Mesenchymal stem cell (in vitro differentiated cells and primary cell): ENCODE measurements at regions not wholly inside any gene's neighbourhood (a gene's known extent, or its start where the extent isn't known, plus 50 kb on each side); places are given as distances from the start of the nearest gene placed in this dataset.

Experiments used
- DNase-seq: peaks from one replicate; pipeline ENCODE4 v3.0.0-alpha.2; 2013
- H2AFZ ChIP-seq: one replicate; pipeline ENCODE4 v1.6.1; 2013; ENCODE audit warnings: low read depth, mild to moderate bottlenecking, control low read depth, inconsistent platforms, low read length, moderate library complexity
- H2AK5ac ChIP-seq: 2 replicates; pipeline ENCODE4 v1.6.1; 2013; ENCODE audit warnings: low read length, moderate library complexity, mild to moderate bottlenecking, inconsistent platforms; ENCODE audit not compliant: severe bottlenecking
- H2BK120ac ChIP-seq: one replicate; pipeline ENCODE4 v1.6.1; 2013; ENCODE audit warnings: low read depth, mild to moderate bottlenecking, inconsistent platforms, low read length, moderate library complexity
- H2BK12ac ChIP-seq, 2 experiments: one replicate each; pipeline ENCODE4 v1.6.1; 2013; ENCODE audit warnings: inconsistent platforms in 2 of 2, low read length in 2 of 2, mild to moderate bottlenecking in 2 of 2, moderate library complexity in 2 of 2, control low read depth in 1 of 2
- H2BK15ac ChIP-seq: one replicate; pipeline ENCODE4 v1.6.1; 2013; ENCODE audit warnings: mild to moderate bottlenecking, low read depth, inconsistent platforms; ENCODE audit not compliant: poor library complexity, severe bottlenecking
- H2BK5ac ChIP-seq: 2 replicates; pipeline ENCODE4 v1.6.1; 2013; ENCODE audit warnings: low read depth, mild to moderate bottlenecking, low read length, control low read depth, inconsistent platforms; ENCODE audit not compliant: poor library complexity, severe bottlenecking
- H3K14ac ChIP-seq, 2 experiments: one replicate each; pipeline ENCODE4 v1.6.1; 2013; ENCODE audit warnings: inconsistent platforms in 2 of 2, low read length in 2 of 2, control low read depth in 1 of 2, mild to moderate bottlenecking in 1 of 2, moderate library complexity in 1 of 2
- H3K18ac ChIP-seq, 2 experiments: one replicate each; pipeline ENCODE4 v1.6.1; 2013; ENCODE audit warnings: inconsistent platforms in 2 of 2, low read length in 2 of 2, control low read depth in 1 of 2, low read depth in 1 of 2, mild to moderate bottlenecking in 1 of 2
- H3K23ac ChIP-seq, 2 experiments: one replicate each; pipeline ENCODE4 v1.6.1; 2013; ENCODE audit warnings: inconsistent platforms in 2 of 2, low read length in 2 of 2, mild to moderate bottlenecking in 2 of 2, moderate library complexity in 2 of 2, control low read depth in 1 of 2
- H3K27ac ChIP-seq: 2 replicates; pipeline ENCODE4 v1.5.1; 2013; ENCODE audit warnings: mild to moderate bottlenecking, moderate library complexity, low read length, control low read depth, inconsistent platforms; ENCODE audit not compliant: poor library complexity, severe bottlenecking
- H3K27me3 ChIP-seq, 2 experiments: 2 replicates each; pipeline versions ENCODE4 v1.6.1 to v1.7.0; 2013; ENCODE audit warnings: low read length in 2 of 2, mild to moderate bottlenecking in 2 of 2, moderate library complexity in 2 of 2, control low read depth in 1 of 2, inconsistent platforms in 1 of 2; ENCODE audit not compliant: control insufficient read depth in 1 of 2, insufficient read depth in 1 of 2
- H3K36me3 ChIP-seq, 2 experiments: 2 replicates each; pipeline versions ENCODE4 v1.6.1 to v1.7.0; 2013; ENCODE audit warnings: low read length in 2 of 2, control low read depth in 1 of 2, inconsistent platforms in 1 of 2, low read depth in 1 of 2, mild to moderate bottlenecking in 1 of 2; ENCODE audit not compliant: insufficient read depth in 2 of 2, control insufficient read depth in 1 of 2
- H3K4ac ChIP-seq, 2 experiments: one replicate each; pipeline ENCODE4 v1.6.1; 2013; ENCODE audit warnings: inconsistent platforms in 2 of 2, low read length in 2 of 2, mild to moderate bottlenecking in 2 of 2, moderate library complexity in 2 of 2, control low read depth in 1 of 2, low read depth in 1 of 2
- H3K4me1 ChIP-seq: 2 replicates; pipeline ENCODE4 v1.6.1; 2013; ENCODE audit warnings: low read depth, low read length, control low read depth; ENCODE audit not compliant: control insufficient read depth, insufficient read depth
- H3K4me2 ChIP-seq: 2 replicates; pipeline ENCODE4 v1.6.1; 2013; ENCODE audit warnings: low read length, mild to moderate bottlenecking, inconsistent platforms; ENCODE audit not compliant: poor library complexity, severe bottlenecking
- H3K4me3 ChIP-seq, 2 experiments: 2 replicates each; pipeline versions ENCODE4 v1.5.1 to v1.7.0; 2013; ENCODE audit warnings: low read length in 2 of 2, mild to moderate bottlenecking in 2 of 2, control low read depth in 1 of 2, low read depth in 1 of 2; ENCODE audit not compliant: insufficient read depth in 1 of 2
- H3K79me1 ChIP-seq: replicated peaks from 2 replicates; pipeline ENCODE4 v1.6.1; 2013; ENCODE audit warnings: mild to moderate bottlenecking, control low read depth, low read length, inconsistent platforms; ENCODE audit not compliant: poor library complexity, severe bottlenecking
- H3K9ac ChIP-seq: 2 replicates; pipeline ENCODE4 v1.7.0; 2013; ENCODE audit warnings: mild to moderate bottlenecking, low read length, moderate library complexity
- H3K9me3 ChIP-seq: 2 replicates; pipeline ENCODE4 v1.7.0; 2013; ENCODE audit warnings: mild to moderate bottlenecking, low read length; ENCODE audit not compliant: control insufficient read depth
- H4K8ac ChIP-seq: one replicate; pipeline ENCODE4 v1.6.1; 2013; ENCODE audit warnings: inconsistent platforms, mild to moderate bottlenecking, low read length, moderate library complexity
- H4K91ac ChIP-seq: one replicate; pipeline ENCODE4 v1.6.1; 2013; ENCODE audit warnings: mild to moderate bottlenecking, low read length, inconsistent platforms
- WGBS: methylation state at CpG from one replicate; pipeline ENCODE4 v1.1.7; 2013; ENCODE audit warnings: mixed read lengths; 5-methylcytosine and 5-hydroxymethylcytosine counted together

- Histone ChIP-seq H4K8ac (no peak overlapping the region), H3K18ac (no peak overlapping the region), H3K4me1 (peaks cover 1% of the 10 kb centered on the region), H3K79me1 (no peaks in the 10 kb centered on the region), H2BK5ac (no peak overlapping the region), H3K27me3 (no peaks in the 10 kb centered on the region), H3K23ac (no peak overlapping the region), H2AK5ac (no peak overlapping the region), H3K27ac (no peak overlapping the region), H2BK15ac (no peak overlapping the region), H3K4me2 (no peak overlapping the region), H3K14ac (no peak overlapping the region), H3K9me3 (no peaks in the 10 kb centered on the region), H2BK120ac (no peak overlapping the region), H3K36me3 (no peaks in the 10 kb centered on the region), H2BK12ac (no peak overlapping the region), H3K4me3 (no peak overlapping the region), H3K9ac (no peak overlapping the region), H4K91ac (no peak overlapping the region), H3K4ac (no peak overlapping the region), H2AFZ (no peak overlapping the region)
- DNase-seq = no peak
- WGBS = 38% methylated on average over 27 of the region's 29 CpGs
Measured at GRCh38 chr22:48340727-48341709, 1486.7 kb downstream of the BRD1 start.

GRCh38 chr22:48340191-48340590 is 1487.5 kb downstream of the BRD1 start:
- 81% methylated on average over 10 of the region's 10 CpGs for whole genome bisulfite sequencing
- no peak overlapping the region for H2BK120ac ChIP-seq

GRCh38 chr22:48338793-48339705 is 1488.6 kb downstream of the BRD1 start:
- Histone ChIP-seq H3K9me3 (no peaks in the 10 kb centered on the region), H2AFZ (no peak overlapping the region), H3K4me3 (peak overlapping the region in 1 of 2 experiments; percentile 26), H3K14ac (no peak overlapping the region), H2BK120ac (no peak overlapping the region), H2AK5ac (no peak overlapping the region), H3K27ac (no peak overlapping the region), H3K36me3 (no peaks in the 10 kb centered on the region), H2BK5ac (no peak overlapping the region), H3K23ac (no peak overlapping the region), H3K4ac (no peak overlapping the region), H4K8ac (no peak overlapping the region), H3K9ac (no peak overlapping the region), H4K91ac (no peak overlapping the region), H2BK15ac (no peak overlapping the region), H3K27me3 (no peaks in the 10 kb centered on the region), H3K18ac (no peak overlapping the region), H3K4me2 (no peak overlapping the region), H3K79me1 (no peaks in the 10 kb centered on the region), H2BK12ac (no peak overlapping the region), H3K4me1 (peaks cover 1% of the 10 kb centered on the region)
- WGBS = 78% methylated on average over 13 of the region's 20 CpGs
- DNase-seq = no peak

More at GRCh38 chr22:48340191-48340590, 1487.5 kb downstream of the BRD1 start:
- Histone ChIP-seq H3K18ac (no peak overlapping the region), H3K9me3 (no peaks in the 10 kb centered on the region), H3K4me3 (no peak overlapping the region), H2AFZ (no peak overlapping the region), H3K4me2 (no peak overlapping the region), H4K91ac (no peak overlapping the region), H3K9ac (no peak overlapping the region), H4K8ac (no peak overlapping the region), H2AK5ac (no peak overlapping the region), H3K79me1 (no peaks in the 10 kb centered on the region), H3K14ac (no peak overlapping the region), H2BK12ac (no peak overlapping the region), H3K4ac (no peak overlapping the region), H3K27me3 (no peaks in the 10 kb centered on the region), H3K36me3 (no peaks in the 10 kb centered on the region), H3K4me1 (peaks cover 1% of the 10 kb centered on the region), H3K27ac (no peak overlapping the region), H2BK5ac (no peak overlapping the region), H3K23ac (no peak overlapping the region), H2BK15ac (no peak overlapping the region)
- no peak for DNase-seq
